Gastrocnemius medialis (tissue), 4 donors: ENCODE measurements at regions not wholly inside any gene's neighbourhood (a gene's known extent, or its start where the extent isn't known, plus 50 kb on each side); places are given as distances from the start of the nearest gene placed in this dataset.

Experiments used
- POLR2A ChIP-seq, 2 donors: fragments of 450-650 bp; IDR thresholded peaks; one replicate each; pipeline ENCODE4 v1.6.1; 2017; ENCODE audit warnings: antibody characterized with exemption in 2 of 2, mild to moderate bottlenecking in 2 of 2, moderate library complexity in 2 of 2
- TF ChIP-seq, protein P1 (sequence below), 5 experiments: fragments of 450-650 bp in 3 of 5; fragments of 200-600 bp in 2 of 5; sonication (generic) in 2 of 5; IDR thresholded peaks in 4 of 5; conservative IDR thresholded peaks in 1 of 5; 1 replicate in 4 of 5; 2 replicates in 1 of 5; pipeline ENCODE4 v1.5.1; 2016 to 2019; ENCODE audit warnings: antibody characterized with exemption in 5 of 5, mild to moderate bottlenecking in 3 of 5, moderate library complexity in 3 of 5

GRCh38 chr11:70846781-70847655, 405.4 kb downstream of the SHANK2 start:
- TF ChIP-seq, protein P1, sequence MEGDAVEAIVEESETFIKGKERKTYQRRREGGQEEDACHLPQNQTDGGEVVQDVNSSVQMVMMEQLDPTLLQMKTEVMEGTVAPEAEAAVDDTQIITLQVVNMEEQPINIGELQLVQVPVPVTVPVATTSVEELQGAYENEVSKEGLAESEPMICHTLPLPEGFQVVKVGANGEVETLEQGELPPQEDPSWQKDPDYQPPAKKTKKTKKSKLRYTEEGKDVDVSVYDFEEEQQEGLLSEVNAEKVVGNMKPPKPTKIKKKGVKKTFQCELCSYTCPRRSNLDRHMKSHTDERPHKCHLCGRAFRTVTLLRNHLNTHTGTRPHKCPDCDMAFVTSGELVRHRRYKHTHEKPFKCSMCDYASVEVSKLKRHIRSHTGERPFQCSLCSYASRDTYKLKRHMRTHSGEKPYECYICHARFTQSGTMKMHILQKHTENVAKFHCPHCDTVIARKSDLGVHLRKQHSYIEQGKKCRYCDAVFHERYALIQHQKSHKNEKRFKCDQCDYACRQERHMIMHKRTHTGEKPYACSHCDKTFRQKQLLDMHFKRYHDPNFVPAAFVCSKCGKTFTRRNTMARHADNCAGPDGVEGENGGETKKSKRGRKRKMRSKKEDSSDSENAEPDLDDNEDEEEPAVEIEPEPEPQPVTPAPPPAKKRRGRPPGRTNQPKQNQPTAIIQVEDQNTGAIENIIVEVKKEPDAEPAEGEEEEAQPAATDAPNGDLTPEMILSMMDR (IDR thresholded peaks at IDR 0.05 in 4 of 5, conservative IDR thresholded peaks at IDR 0.05 in 1 of 5): no peak
- no peak for TF ChIP-seq POLR2A (IDR thresholded peaks at IDR 0.05)
